TTC549 (cell line): ENCODE measurements at regions not wholly inside any gene's neighbourhood (a gene's known extent, or its start where the extent isn't known, plus 50 kb on each side); places are given as distances from the start of the nearest gene placed in this dataset.
"Not testable (repeated sequence)": the region's sequence is repeated elsewhere in the genome, so short reads cannot be mapped to it uniquely, and the experiment has no call there.

ENCODE experiments used
- FAIRE-seq: peaks from 2 replicates; lab custom pipeline; 2012; peaks lifted over from hg19 to GRCh38; lab: Jason Lieb, UNC

DNA sequence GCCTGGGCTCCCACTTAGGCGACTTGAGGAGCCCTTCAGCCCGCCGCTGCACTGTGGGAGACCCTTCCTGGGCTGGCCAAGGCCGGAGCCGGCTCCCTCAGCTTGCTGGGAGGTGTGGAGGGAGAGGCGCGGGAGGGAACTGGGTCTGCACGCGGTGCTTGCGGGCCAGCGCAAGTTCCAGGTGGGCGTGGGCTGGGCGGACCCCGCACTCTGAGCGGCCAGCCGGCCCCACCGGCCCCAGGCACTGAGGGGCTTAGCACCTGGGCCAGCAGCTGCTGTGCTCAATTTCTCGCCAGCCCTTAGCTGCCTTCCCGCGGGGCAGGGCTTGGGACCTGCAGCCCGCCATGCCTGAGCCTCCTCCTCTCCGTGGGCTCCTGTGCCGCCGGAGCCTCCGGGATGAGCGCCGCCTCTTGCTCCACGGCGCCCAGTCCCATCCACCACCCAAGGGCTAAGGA lies 946.3 kb downstream of the IPMK start:
- not testable (repeated sequence) for FAIRE-seq

DNA sequence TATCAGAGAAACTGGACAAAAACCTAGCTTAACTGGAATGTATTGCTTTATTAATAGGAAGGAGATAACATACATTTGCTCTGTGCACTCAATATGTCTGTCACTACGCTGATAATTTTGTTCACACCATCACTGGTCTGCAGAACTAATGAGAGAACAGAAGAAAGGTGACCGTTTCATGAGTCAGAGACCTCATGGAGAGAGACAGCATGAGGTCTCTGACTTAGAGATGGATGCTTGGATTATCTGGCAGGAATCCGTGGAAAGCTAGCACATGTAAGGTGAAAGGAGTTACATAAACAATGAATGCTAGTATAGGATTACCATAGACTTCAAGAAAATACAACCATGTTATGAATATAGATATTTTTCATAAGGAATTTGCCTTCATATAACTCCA lies 947.3 kb downstream of the IPMK start:
- FAIRE-seq = no peak

DNA sequence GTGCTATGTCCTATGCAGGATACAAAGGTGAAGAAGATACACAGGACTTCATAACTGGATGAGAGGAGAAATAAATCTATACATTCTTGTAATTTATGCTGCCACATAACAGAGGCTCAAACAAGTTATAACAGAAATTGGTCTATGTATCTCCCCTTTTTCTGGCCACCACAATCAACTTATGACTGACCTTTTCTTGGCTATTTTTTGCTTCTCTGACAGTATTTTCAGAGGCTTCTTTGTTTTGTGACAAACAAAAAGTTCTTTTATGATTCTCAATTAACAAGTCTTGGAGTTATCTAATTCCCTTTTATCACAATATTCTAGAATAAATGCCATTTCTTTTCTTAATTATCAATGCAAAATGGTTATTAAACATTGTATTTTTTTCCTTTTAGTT lies 953.0 kb upstream of the ZWINT start:
- FAIRE-seq = no peak

DNA sequence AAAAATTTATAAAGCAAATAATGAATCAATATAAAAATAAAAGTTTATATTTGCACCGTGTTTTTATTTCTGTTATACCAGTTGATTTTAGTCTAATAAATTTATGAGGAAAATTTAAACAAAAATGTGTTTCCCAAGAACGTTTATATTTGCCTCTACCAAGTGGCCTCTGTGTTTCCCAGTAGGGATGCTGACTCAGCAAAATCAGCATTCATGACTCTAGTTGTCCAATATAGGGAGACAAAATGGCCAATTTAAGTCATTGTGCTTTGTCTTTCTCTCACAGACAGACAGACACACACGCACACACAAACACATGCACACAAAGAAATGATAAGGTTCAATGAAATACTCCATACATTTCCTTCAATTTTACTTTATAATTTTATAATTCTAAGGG lies 942.5 kb upstream of the ZWINT start:
- FAIRE-seq = no peak

DNA sequence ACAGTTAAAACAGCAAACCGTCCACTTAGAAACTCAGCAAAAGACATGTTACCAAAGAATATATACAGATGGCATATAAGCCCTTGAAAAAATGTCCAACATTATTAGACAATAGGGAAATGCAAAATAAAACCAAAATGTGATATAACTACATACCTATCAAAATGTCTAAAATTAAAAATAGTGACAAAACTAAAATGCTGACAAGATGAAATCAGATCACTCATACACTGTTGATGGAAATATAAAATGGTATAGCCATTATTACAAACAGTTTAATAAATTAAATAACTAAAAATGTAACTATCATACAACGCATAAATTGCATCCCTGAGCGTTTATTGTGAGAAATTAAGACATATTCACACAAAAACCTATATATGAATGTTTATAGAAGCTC lies 939.7 kb upstream of the ZWINT start:
- FAIRE-seq = no peak

DNA sequence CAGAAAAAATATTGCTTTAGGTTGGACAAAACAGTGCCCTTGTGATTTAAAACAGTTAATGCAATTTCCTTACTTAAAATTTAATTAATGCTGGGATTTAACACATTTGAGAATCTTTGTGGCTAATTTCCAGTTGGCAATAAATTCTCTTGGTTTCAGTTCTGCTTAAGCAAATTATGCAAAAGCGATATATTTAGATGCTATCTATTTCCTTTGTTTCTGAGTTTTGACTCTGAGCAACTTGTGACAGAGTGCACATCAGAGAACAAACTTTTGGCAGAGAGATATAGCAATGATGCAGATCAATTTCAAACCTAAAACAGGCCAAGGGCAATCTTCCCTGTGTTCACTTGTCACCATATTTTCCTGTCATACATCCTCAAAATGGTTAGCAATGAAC lies 933.6 kb upstream of the ZWINT start:
- no peak for FAIRE-seq

DNA sequence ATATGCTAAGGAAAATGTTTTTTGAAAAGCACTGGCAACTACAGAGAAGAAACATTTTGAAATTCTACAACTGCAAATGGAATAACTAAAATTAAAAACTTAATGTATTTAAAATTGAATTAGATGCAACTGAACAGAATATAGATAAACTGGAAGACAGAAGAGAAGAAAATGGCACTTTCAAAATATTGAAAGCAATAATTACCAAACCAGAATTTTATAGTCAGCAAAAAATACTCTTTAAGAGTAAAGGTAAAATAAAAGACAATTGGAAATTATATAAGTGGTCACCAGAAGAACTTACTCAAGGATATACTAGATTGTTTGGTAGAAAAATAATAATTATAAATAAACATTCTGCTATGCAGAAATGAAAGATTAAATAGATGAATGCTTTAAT lies 927.7 kb upstream of the ZWINT start:
- no peak for FAIRE-seq

DNA sequence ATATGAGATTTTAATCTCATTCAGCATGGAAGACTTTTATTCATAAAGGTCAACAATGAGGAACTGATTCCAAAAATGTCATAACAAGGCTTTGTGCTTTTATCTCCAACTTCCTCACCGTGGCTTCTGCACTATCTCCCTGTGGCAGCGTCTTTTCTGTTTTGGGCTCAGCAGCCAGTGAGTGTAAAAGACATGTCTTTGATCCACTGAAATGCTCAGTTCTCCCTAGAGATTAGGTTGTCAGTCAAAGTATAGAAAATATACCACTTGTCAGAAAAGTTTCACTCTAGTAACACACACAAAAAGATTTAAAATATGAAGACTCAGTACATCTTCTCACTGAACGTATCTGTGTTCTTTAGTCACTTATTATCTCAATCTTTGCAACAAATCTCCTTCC lies 901.8 kb upstream of the ZWINT start:
- no peak for FAIRE-seq

DNA sequence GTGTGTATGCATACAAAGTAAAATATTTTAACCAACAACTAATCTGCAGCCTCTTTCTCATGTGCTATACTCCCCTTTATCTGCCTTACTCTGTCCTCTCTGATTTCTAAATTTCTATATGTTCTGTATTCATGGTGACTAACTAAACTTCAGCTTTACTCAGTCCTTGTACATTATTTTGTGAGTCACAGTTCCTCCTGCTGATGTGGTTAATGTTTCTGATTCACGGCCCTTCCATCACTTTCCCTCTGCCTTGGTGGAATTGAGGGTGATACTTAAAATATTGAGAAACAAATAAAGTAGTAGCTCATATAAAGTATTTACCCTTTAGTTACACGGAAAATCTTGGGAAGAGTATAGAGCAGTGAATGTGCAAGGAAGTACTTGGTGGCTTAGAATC lies 899.1 kb upstream of the ZWINT start:
- no peak for FAIRE-seq

DNA sequence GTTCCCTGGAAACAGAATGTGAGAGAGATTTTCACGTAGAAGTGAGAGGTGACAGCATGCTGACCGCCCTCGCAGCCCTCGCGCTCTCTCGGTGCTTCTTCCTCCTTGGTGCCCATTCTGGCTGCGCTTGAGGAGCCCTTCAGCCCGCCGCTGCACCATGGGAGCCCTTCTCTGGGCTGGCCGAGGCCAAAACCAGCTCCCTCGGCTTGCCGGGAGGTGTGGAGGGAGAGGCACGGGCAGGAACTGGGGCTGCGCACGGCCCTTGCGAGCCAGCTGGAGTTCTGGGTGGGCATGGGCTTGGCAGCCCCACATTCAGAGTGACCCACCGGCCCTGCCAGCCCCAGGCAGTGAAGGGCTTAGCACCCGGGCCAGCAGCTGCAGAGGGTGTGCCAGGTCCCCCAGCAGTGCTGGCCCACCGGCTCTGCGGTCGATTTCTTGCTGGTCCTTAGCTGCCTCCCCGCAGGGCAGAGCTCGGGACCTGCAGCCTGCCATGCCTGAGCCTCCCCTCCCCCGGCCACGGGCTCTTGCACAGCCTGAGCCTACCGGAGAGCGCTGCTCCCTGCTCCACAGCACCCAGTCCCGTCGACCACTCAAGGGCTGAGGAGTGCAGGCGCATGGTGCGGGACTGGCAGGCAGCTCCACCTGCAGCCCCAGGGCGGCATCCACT lies 888.7 kb upstream of the ZWINT start:
- FAIRE-seq = no peak

DNA sequence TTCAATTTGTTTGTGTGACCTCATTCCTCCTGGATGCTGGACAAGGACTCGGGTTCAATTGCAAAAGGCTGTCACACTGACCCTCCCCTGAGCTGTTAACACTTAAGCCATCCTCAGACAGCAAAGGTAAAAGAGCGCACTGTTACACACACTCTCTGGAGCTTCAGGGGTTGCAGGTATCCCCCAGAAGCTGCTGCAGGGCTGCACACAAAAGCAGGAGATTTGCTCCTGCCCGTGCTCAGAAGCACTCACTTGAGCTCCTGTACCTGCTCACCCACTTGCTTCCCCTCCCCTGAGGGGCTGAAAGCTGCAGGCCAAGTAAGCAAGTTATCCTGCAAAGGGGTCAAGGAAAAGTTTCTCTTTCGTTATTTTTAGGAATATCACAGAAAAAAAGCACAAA lies 886.2 kb upstream of the ZWINT start:
- no peak for FAIRE-seq

DNA sequence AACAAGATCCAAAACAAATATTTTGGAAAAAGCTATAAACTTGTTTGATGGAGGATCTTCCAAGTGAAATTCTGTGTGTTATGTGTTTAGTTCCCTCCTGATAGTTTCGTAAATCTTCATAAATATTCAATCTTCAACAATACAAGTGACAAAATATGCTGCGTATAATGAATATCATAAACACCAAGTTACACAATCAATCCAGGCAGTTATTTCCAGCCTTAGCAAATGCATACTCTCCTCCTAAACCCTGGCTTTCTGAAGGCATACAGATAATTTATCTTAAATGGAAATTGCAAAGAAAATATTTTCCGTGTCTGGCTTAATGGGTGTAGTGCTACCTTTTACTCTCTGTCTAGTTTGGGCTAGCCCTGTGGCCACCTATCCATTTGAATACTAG lies 864.9 kb upstream of the ZWINT start:
- FAIRE-seq = no peak

DNA sequence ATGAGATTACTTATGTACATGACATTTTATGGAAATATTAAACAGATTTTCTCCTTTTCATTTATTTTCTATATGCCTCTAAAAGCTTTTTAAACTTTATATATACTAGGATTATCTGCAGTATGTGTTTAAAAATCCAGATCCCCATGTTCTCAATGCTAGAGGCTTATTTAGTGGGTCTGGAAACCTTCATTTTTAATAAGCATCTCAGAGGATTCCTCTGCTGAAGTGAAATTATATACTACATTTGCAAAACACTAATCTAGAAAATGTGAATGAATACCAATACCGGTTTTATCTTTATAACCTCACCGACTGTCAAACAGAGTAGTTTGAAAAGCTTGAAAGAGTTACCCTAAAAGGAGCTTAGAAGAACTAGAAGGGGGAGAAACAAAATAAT lies 863.8 kb upstream of the ZWINT start:
- no peak for FAIRE-seq

DNA sequence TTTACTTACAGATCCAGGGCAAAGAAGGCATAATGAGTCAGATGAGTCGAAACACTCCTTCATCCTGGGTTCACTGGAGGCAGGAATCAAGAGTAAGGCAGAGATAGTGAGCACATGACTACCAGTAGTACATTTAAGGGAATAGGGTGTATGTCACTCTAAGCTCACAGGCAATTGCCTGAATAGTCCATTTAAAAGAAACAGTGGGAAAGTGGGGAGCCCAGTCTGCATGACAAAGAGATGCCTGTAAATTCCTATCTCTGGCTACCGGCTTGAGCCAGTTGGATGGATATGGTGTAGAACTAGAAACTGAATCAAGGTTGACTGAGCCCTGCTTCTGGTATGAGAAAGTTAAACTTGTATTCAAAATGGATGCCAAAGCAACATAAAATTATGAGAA lies 861.5 kb upstream of the ZWINT start:
- FAIRE-seq = no peak

DNA sequence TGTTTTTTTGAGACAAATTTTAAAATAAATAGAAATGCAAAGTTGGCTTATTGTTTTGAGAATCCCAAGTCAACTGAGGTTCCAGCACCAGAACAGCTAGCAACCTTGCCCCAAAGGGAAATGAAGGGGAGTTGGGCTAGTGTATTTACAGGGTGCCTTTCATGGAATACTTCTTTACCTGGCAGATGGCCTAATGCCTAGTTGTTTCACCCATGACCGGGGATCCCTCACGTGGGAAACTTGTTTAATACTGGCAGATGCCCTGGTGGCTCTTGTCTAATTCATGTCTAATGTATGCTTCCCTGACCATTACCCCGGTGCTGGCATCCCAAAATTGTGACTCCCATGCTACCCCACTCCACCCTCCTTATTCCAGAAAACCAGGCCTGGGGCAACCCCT lies 861.1 kb upstream of the ZWINT start:
- no peak for FAIRE-seq

DNA sequence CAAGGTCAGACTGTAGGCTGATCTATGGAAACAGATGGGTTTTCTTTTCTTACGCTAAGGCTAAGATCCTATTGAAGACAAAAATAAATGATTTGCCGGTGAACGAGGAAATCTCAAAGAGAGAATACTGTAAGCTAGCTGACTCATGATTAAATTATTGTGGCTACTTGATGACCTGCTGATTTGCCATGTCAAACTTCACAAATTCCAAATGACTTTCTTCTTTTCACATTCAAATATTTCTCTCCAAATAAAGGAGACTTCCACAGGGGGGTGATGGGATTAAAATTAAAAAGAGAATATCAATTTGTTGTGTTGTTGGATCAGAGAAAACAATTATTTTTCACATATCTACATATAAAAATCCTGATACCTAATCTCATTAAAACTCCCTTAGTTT lies 860.6 kb upstream of the ZWINT start:
- FAIRE-seq = no peak

DNA sequence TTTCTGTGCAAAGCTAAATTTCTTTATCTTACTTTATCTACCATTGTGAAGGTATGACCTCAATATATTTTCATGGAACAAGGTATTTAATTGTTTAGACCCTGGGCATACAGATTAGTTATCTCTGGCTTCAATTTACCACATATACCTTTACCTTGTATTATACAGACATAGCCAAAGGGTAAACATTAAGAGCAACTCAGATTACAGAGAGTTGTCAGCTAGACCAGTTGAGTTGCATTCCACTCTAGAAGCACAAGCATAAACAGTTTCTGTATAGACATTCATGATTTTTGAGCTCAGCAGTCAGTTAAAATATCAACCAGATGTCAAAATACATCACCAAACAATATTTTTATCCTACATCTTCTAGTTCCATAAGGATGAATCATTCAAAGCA lies 857.3 kb upstream of the ZWINT start:
- no peak for FAIRE-seq

DNA sequence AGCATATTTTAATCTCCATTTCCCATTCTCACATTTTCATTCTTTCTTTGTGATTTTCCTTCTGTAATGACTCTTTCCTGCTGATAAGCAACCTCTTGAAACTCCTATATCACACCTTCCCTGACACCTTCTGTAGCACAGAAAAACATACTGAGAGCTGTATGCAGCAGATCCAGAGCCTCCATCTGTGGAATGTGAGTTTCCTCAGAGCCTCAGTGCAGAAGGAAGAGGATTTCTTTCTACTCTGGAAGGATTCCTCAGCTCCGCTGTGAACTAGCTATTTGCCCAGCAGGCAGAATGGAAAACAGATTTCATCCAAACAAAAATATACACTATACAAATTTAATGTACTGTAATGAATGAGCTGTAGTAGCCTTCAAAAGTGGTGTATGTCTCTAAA lies 841.3 kb upstream of the ZWINT start:
- no peak for FAIRE-seq

DNA sequence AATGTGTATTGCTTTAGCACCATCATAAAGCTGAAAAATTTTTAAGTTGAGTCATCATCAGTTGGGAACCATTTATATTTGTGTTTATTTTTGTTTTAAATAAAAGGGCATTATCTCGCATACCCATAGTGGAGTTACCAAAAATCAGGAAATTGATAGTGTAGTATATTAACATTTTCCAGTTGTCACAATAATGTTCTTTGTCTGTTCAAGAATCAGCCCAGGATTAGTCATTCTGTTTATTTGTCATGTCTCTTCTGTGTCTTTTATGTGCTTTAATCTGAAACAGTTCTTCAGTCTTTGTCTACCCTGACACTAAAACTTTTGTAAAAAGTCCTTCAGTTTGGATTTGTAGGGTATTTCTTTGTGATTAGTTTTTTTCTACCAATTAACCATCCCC lies 827.8 kb upstream of the ZWINT start:
- FAIRE-seq = no peak

DNA sequence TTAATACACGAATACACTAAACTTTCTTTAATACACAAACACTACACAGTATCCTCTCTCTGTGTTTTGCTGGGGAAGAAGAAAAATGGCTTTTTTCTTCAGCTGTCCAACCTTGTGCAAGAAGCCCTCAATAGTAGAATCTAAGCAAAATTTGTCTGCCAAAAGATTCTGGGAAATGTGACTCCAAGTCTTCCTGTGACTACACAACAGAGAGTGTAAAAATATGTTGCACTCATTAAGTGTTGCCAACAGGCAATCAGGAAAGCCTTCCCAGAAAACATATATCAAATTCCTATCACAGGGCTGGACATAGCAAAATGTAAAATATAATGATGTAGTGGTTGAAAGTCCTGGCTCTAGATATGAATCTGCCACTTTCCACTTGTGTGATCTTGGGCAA lies 825.1 kb upstream of the ZWINT start:
- FAIRE-seq = no peak

DNA sequence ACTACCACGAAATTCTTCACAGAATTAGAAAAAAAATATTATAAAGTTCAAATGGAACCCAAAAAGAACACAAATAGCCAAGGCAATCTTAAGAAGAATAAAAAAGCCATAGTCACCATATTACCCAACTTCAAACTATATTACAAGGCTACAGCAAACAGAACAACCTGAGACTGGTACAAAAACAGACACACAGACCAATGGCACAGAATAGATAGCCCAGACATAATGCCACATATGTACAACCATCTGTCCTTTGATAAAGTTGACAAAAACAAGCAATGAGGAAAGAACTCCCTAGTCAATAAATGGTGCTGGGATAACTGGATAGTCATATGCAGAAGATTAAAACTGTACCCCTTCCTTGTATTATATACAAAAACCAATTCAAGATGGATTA lies 808.5 kb upstream of the ZWINT start:
- no peak for FAIRE-seq

DNA sequence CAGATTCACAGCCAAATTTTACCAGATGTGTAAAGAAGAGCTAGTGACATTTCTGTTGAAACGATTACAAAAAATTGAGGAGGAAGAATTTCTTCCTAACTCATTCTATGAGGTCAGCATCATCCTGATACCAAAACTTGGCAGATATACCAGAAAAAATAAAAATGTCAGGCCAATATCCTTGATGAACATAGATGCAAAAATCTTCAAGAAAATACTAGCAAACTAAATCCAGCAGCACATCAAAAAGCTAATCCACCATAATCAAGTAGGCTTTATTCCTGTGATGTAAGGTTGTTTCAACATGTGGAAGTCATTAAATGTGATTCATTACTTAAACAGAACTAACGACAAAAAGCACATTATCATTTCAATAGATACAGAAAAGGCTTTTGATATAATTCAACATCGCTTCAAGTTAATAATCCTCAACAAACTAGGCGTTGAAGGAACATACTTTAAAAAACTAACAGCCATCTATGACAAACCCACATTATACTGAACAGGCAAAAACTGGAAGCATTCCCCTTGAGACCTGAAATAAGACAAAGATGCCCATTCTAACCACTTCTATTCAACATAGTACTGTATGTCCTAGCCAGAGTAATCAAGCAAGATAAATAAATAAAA lies 807.7 kb upstream of the ZWINT start:
- no peak for FAIRE-seq

DNA sequence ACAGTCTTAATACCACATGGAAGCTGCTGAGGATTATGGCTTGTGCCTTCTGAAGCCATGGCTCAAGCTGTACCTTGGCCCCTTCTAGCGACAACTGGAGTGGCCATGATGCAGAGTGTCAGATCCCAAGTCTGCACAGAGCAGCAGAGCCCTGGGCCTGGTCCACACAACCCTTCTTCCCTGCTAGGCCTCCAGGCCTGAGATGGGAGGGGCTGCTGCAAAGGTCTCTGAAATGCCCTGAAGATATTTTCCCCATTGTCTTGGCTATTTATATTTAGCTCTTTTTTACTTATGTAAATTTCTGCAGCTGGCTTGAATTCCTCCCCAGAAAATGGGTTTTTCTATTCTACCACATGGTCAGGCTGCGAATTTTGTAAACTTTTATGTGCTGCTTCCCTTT lies 804.6 kb upstream of the ZWINT start:
- no peak for FAIRE-seq

DNA sequence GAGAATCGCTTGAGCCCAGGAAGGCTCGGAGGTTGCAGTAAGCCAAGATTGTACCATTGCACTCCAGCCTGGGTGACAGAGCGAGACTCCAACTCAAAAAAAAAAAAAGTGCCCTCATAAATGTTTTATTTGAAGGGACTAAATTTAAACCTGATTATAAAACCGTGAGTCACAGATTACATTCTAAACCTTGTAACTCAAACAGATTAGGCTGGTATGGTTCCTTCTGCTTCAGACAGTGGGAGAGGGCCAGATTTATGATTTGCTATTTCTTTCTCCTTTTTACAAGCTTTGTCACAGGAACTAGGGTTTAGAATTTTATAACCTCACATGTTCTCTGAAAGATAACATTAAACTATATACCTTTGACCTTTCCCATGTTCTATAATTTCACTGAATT lies 801.2 kb upstream of the ZWINT start:
- no peak for FAIRE-seq

DNA sequence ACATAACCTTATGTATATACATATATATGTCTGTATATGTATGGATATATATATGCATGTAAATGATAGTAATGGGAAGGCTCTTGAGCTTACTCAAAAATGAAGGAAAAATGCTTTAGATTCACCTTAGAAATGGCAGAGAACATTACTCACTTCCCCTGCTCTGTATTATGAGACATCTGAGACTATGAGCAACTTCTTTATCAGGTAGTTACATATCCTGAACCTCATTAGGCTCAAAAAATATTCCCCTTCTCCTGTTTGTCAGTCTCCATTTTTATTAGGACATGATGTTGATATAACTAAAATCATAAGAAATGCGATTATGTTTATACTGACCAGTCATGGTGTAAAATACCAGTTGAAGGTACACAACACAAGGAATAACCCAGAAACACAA lies 800.1 kb upstream of the ZWINT start:
- no peak for FAIRE-seq
